Suppressor macrophage treated with lipopolysaccharide for 4 hours (primary cell): ENCODE measurements at regions not wholly inside any gene's neighbourhood (a gene's known extent, or its start where the extent isn't known, plus 50 kb on each side); places are given as distances from the start of the nearest gene placed in this dataset.

Experiments used
- DNase-seq: peaks from one replicate; pipeline ENCODE4 v3.0.0-alpha.2; 2020

DNA sequence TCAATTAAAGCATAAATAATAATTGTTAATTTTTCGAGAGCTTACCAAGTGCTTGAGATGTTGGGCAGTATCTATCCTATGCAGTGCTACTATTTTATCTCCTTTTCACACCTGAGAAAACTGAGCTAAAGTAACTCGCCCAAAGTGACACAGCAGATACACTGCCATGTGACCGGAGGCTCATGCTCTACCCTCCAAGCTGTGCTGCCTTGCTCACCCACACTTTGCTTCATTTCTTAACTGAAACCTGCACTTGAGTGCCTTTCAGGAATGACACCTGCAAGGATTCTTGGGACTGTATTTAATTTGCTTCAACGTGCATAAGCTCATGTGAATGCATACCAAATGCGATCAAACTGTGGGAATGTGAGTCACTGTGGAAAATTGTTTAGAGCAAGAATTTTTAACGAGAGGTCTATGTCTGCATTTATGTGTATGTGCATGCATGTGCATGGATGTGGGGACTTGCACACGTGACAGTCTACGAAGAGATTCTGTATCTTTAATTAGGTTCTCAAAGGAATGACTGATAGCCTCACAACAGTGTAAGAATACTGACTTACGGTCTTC lies 119.2 kb downstream of the ADCYAP1R1 start:
- DNase-seq = no peak
